HG02623 (cell line): ENCODE measurements at regions not wholly inside any gene's neighbourhood (a gene's known extent, or its start where the extent isn't known, plus 50 kb on each side); places are given as distances from the start of the nearest gene placed in this dataset.

Experiments used
- ATAC-seq: cut with Tn5 transposase; IDR thresholded peaks from one replicate; pipeline ENCODE4 v1.9.1; 2021; ENCODE audit warnings: moderate library complexity; ENCODE audit not compliant: unreplicated experiment

DNA sequence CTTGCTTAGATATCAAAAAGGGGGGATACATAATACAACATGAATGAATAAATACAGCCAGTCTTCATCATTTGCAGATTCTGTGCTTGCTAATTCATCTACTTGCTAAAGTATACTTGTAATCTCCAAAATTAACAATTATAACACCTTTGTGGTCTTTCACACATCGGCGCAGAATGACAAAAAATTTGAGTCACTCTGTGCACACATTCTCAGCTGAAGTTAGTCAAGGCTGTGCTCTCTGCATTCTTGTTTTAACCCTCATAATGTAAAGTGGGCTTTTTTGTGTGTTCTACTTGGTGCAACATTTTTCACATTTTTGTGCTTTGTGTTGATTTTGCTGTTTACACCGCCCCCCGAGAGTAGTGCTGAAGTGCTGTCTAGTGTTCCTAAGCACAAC, 65.8 kb upstream of the GPRIN3 start:
- ATAC-seq: no peak

DNA sequence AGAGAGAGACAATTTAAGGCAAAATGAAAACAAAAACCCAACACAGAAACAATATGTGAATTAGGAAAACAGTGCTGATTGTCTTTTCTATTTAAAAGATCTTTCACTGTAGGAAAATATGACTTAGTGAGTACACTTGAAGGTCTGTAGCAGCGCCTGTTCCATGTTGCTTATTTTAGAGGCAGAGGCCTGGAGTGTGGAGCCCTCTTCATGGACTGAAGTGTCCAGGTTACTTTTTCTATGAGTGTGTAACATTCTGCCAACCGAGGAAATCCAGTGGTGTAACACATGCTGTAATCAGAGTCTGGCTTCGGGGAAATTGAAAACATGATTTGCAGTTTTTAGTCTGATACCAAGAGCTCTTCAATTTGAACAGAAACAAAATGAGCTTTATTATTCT, 64.0 kb upstream of the GPRIN3 start:
- no peak for ATAC-seq

DNA sequence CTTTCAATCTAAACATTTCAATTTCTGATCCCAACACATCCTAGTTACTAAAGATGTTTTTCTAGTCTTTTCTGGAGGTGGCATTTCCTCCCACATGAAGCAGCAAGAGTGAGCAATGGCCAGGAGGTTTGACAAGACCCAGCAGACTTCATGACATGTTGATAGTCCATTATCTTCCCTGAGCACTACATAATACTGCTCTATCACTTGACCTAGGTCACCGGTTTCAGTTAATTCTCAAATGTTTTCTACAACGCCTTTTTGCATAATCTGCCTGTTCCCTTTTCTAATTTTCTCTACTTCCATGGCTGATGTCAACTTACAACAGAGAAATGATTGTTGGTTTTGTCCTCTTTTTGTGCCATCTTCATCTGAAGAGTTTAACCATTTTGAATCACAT, 62.0 kb upstream of the GPRIN3 start:
- no peak for ATAC-seq

DNA sequence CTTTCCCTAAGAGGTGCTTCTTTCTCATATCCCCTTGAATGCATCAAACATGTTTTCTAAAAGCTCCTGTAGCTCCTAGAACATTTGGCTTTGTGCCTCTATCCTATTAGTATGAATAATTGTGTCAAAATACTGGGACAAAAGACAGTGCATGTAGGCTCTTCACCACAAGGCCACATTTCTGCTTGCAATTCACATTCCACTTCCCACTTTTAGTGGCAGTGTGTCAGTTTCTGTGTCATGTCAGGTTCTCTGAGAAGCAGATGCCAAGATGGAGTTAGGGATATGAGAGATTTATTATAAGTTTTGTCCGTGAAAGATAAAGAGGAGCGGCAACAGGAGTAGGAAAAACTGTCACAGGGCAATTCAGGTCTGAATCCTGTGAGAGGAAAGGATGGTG, 61.3 kb upstream of the GPRIN3 start:
- no peak for ATAC-seq

DNA sequence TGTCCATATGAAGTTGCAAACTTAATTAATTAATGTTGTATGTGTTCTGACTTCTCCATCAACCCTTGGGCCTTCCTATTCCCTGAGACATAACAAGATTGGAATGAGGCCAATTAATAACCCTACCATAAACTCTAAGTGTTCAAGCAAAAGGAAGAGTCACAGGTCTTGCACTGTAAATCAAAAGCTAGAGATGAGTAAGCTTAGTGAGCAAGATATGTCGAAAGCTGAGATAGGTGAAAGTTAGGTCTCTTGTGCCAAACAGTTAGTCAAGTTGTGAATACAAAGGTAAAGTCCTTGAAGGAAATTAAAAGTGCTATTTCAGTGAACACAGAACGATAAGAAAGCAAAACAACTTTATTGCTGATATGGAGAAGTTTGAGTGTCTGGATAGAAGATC, 58.2 kb upstream of the GPRIN3 start:
- ATAC-seq: no peak

DNA sequence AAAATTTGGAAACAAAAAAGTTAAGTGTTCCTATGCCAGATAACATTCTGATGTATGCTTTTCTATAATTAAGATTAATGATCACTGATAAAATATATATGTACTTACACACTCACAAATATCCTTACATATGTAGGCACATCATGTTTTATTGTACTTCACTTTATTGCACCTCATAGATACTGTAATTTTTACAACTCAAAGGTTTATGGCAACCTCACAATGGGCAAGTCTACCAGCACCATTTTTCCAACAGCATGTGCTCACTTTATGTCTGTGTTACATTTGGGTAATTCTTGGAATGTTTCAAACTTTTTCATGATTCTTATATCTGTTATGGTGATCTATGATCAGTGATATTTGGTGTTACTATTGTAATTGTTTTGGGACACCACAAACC, 57.8 kb upstream of the GPRIN3 start:
- no peak for ATAC-seq

DNA sequence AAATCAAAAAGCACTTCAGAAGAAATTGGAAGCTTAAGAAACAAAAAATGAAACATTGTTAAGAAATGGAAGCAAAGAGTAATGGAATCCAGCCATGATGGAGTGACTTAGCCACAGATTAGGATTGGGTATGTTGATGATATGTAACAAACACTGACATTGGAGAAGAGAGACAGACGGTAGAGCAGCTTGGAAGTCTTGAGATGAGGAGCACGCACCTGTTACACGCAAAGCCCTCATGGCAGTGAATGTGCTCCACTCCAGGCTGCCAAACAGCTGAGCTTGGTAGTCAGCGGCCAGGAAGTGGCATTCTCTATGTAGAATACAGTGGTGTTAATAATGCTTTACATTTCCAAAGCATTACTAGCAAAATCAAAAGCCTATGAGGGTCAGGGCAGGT, 56.9 kb upstream of the GPRIN3 start:
- no peak for ATAC-seq

DNA sequence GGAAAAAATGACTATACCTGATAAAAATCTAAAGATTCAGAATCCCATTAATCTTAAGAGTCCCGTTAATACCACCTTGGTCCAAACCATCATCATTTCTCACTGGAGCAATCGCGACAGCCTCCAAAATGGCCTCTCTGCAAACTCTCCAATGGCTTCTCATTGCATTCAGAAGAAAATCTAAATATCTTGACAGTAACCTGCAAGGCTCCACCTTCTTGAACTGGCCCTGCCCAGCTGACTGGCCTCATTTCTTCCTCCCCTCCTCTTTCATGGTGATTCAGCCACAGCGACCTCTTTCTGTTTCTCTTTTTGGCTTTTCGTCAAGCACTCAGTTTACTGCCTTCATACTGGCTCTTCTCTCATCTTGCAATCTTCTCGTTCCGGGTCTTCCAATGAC, 56.2 kb upstream of the GPRIN3 start:
- ATAC-seq: no peak

DNA sequence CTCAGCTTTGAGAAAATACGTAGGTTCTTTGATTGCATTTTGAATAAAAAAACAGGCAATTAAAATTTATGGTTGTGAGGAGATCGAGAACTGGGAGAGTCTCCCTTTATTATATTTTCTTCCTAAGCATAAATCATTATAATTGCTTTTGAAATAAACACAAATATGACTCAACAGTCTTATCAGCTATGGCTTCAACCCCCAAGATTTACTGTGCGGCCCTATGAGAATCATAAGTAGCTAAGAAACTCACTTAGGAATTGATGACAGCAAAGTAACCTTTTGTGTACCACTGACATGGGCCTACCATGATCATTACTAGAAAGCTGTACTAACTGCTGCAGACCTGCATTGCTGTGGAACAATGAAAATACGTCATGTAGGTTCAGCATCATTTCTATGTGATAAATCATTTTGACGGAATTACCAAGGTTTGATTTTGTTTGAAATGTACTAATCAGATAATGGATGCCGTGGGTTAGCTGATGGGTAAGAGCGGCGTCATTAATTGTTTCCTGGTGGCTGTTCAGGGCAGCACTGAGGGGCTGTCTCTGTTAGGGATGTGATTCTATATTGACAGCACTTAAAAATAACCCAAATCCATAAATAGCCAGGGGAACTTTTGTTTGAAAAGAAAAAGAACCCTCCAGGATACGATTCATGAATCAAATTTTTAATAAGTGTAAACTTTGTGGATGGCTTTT, 51.5 kb upstream of the GPRIN3 start:
- no peak for ATAC-seq

DNA sequence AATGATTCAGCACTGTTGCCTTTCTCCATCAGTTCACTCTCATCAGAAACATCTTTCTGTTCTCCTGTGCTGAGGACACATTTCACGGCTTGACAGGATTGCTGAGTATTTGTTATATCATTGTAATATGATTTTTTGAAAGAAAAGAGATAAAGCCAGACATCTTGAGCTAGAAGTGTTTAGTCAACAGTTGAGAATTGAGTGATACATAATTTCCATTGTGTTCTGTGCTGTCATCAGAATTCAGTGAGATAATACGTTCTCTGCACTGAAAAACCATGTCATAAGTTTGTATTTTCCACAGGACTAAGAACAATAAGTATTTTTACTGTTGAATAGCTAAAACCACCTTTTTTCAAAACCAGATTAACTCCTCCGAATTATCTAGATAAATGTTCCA, 50.2 kb upstream of the GPRIN3 start:
- ATAC-seq: no peak
